PC-9 (cell line): ENCODE measurements at regions not wholly inside any gene's neighbourhood (a gene's known extent, or its start where the extent isn't known, plus 50 kb on each side); places are given as distances from the start of the nearest gene placed in this dataset.

Experiments
- EZH2 ChIP-seq: fragments of 200-600 bp; sonication (generic); IDR thresholded peaks from 2 replicates; pipeline ENCODE4 v1.8.0; 2017; ENCODE audit warnings: antibody characterized with exemption, low read depth
- TF ChIP-seq, protein P1 (sequence below): fragments of 200-600 bp; sonication (generic); conservative IDR thresholded peaks from 2 replicates; pipeline ENCODE4 v1.6.1; 2017; ENCODE audit warnings: mixed run types, antibody characterized with exemption, mild to moderate bottlenecking, moderate library complexity

DNA sequence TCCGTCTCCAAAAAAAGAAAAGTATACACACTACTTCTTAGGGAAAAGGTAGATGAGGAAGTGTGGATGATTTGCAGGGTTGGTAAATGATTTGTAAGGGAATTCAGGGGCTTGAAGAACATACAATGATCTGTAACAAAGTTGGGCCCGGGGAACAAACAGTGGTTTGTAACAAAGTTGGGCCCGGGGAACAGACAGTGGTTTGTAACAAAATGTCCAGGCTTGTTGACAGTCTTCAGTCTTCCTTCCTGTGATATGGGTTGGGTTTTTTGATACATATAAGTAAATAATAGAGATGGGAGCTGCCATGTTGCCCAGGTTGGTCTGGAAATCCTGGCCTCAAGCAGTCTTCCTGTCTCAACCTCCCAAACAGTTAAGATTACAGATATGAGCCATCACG is 83.3 kb upstream of the UXS1 start:
- TF ChIP-seq, protein P1, sequence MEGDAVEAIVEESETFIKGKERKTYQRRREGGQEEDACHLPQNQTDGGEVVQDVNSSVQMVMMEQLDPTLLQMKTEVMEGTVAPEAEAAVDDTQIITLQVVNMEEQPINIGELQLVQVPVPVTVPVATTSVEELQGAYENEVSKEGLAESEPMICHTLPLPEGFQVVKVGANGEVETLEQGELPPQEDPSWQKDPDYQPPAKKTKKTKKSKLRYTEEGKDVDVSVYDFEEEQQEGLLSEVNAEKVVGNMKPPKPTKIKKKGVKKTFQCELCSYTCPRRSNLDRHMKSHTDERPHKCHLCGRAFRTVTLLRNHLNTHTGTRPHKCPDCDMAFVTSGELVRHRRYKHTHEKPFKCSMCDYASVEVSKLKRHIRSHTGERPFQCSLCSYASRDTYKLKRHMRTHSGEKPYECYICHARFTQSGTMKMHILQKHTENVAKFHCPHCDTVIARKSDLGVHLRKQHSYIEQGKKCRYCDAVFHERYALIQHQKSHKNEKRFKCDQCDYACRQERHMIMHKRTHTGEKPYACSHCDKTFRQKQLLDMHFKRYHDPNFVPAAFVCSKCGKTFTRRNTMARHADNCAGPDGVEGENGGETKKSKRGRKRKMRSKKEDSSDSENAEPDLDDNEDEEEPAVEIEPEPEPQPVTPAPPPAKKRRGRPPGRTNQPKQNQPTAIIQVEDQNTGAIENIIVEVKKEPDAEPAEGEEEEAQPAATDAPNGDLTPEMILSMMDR = no peak
- no peak for TF ChIP-seq EZH2
